HCT116 (cell line): ENCODE measurements at regions not wholly inside any gene's neighbourhood (a gene's known extent, or its start where the extent isn't known, plus 50 kb on each side); places are given as distances from the start of the nearest gene placed in this dataset.

Experiments used
- ATAC-seq: fragments of 200-7000 bp; cut with Tn5 transposase; 2 replicates; pipeline ENCODE4 v1.9.1; 2020; ENCODE audit warnings: mild to moderate bottlenecking, moderate library complexity
- BruUV-seq: library from RNA; stranded (reverse); fragments of 400-500 nt; replicated peaks from 2 replicates; lab custom pipeline; 2021; lab: Mats Ljungman, UMichigan
- CTCF ChIA-PET: fragments of 300-600 bp; sonication (Branson Sonifier 250); formaldehyde crosslinking; loops from one replicate; lab custom pipeline; 2021; ENCODE audit warnings: antibody characterized with exemption; lab: Charles Lee
- POLR2A ChIA-PET: fragments of 300-600, 350-600 bp; sonication (Branson Sonifier 250); formaldehyde crosslinking; loops from one replicate; lab custom pipeline; 2021; ENCODE audit warnings: antibody characterized with exemption; lab: Charles Lee
- RAD21 ChIA-PET, 2 experiments: fragments of 300-600 bp; sonication (Branson Sonifier 250); formaldehyde crosslinking; loops; one replicate each; lab custom pipeline; 2023; ENCODE audit warnings: low total read pairs in 2 of 2; ENCODE audit not compliant: uncharacterized antibody in 2 of 2, unreplicated experiment in 2 of 2, low non-redundant PET in 1 of 2; lab: Charles Lee
- DNase-seq: peaks from one replicate; pipeline ENCODE4 v3.0.0-alpha.2; 2010; ENCODE audit warnings: low read depth, low spot score
- H2AFZ ChIP-seq: fragments of 200-600 bp; shearing (Covaris generic), sonication (generic); 2 replicates; pipeline ENCODE4 v1.6.1; 2017; ENCODE audit warnings: low read depth, mixed run types, mixed read lengths, antibody characterized with exemption, low read length; ENCODE audit not compliant: poor library complexity, severe bottlenecking
- H3K27ac ChIP-seq: 2 replicates; pipeline ENCODE4 v1.5.1; 2012; ENCODE audit warnings: low read depth, low read length
- H3K27me3 ChIP-seq: fragments of 200-600 bp; sonication (generic); 2 replicates; pipeline ENCODE4 v1.6.1; 2016; ENCODE audit warnings: mixed run types, low read length, mixed read lengths; ENCODE audit not compliant: insufficient read depth
- H3K36me3 ChIP-seq, 2 experiments: fragments of 200-500 bp in 1 of 2; fragments of 200-600 bp in 1 of 2; sonication (Bioruptor generic) in 1 of 2; sonication (generic) in 1 of 2; 2 replicates each; pipeline versions ENCODE4 v1.5.1 to v1.6.1; 2014 to 2016; ENCODE audit warnings: low read length in 2 of 2, inconsistent platforms in 1 of 2, mixed read lengths in 1 of 2, mixed run types in 1 of 2; ENCODE audit not compliant: insufficient read depth in 2 of 2, control insufficient read depth in 1 of 2
- H3K4me1 ChIP-seq, 2 experiments: fragments of 200-600 bp in 1 of 2; sonication (generic) in 1 of 2; 2 replicates each; pipeline versions ENCODE4 v1.5.1 to v1.6.1; 2012 to 2017; ENCODE audit warnings: low read length in 2 of 2, inconsistent platforms in 1 of 2, mild to moderate bottlenecking in 1 of 2, mixed read lengths in 1 of 2, mixed run types in 1 of 2, moderate library complexity in 1 of 2; ENCODE audit not compliant: insufficient read depth in 2 of 2, control insufficient read depth in 1 of 2
- H3K4me2 ChIP-seq: fragments of 200-600 bp; sonication (generic); 2 replicates; pipeline ENCODE4 v1.6.1; 2017; ENCODE audit warnings: mixed run types, low read length, mixed read lengths
- H3K4me3 ChIP-seq, 2 experiments: fragments of 200-600 bp in 1 of 2; sonication (generic) in 1 of 2; replicated peaks in 1 of 2; 2 replicates each; pipeline ENCODE4 v1.5.1; 2011 to 2016; ENCODE audit warnings: low read length in 2 of 2, control low read depth in 1 of 2, low read depth in 1 of 2, mild to moderate bottlenecking in 1 of 2, mixed read lengths in 1 of 2, mixed run types in 1 of 2
- H3K79me2 ChIP-seq: fragments of 200-600 bp; sonication (generic); 2 replicates; pipeline ENCODE4 v1.6.1; 2017; ENCODE audit warnings: mild to moderate bottlenecking, mixed run types, low read length, moderate library complexity, mixed read lengths; ENCODE audit not compliant: insufficient read depth
- H3K9ac ChIP-seq: fragments of 200-600 bp; sonication (generic); 2 replicates; pipeline ENCODE4 v1.6.1; 2016; ENCODE audit warnings: low read length, mixed read lengths
- H3K9me2 ChIP-seq: fragments of 200-600 bp; sonication (generic), shearing (Covaris generic); 2 replicates; pipeline ENCODE4 v1.6.1; 2017; ENCODE audit warnings: mixed run types, mild to moderate bottlenecking, moderate library complexity; ENCODE audit not compliant: insufficient read depth
- H3K9me3 ChIP-seq, 2 experiments: fragments of 200-500 bp in 1 of 2; fragments of 200-600 bp in 1 of 2; sonication (Bioruptor generic) in 1 of 2; sonication (generic) in 1 of 2; 2 replicates each; pipeline ENCODE4 v1.6.1; 2014 to 2017; ENCODE audit warnings: low read length in 2 of 2, mixed read lengths in 2 of 2, inconsistent platforms in 1 of 2, low read depth in 1 of 2, mild to moderate bottlenecking in 1 of 2, mixed run types in 1 of 2, moderate library complexity in 1 of 2; ENCODE audit not compliant: control insufficient read depth in 1 of 2, insufficient read depth in 1 of 2
- H4K20me1 ChIP-seq: fragments of 200-600 bp; sonication (generic), shearing (Covaris generic); 2 replicates; pipeline ENCODE4 v1.6.1; 2017; ENCODE audit warnings: mixed run types, mild to moderate bottlenecking, moderate library complexity; ENCODE audit not compliant: insufficient read depth
- CBX3 ChIP-seq: IDR thresholded peaks from 2 replicates; pipeline ENCODE4 v1.6.1; 2012; ENCODE audit warnings: low read depth
- EGR1 ChIP-seq: IDR thresholded peaks from 2 replicates; pipeline ENCODE4 v1.6.1; 2012; ENCODE audit warnings: low read depth
- ELF1 ChIP-seq: IDR thresholded peaks from 2 replicates; pipeline ENCODE4 v1.6.1; 2012; ENCODE audit warnings: low read depth, borderline replicate concordance
- EZH2 ChIP-seq: fragments of 200-600 bp; sonication (generic); IDR thresholded peaks from 2 replicates; pipeline ENCODE4 v1.6.1; 2017; ENCODE audit warnings: antibody characterized with exemption, mixed run types
- EZH2phosphoT487 ChIP-seq: fragments of 200-600 bp; IDR thresholded peaks from 2 replicates; pipeline ENCODE4 v1.6.1; 2018; ENCODE audit warnings: antibody characterized with exemption, borderline replicate concordance
- FOSL1 ChIP-seq: IDR thresholded peaks from 2 replicates; pipeline ENCODE4 v1.6.1; 2012; ENCODE audit warnings: low read depth
- JUND ChIP-seq: IDR thresholded peaks from 2 replicates; pipeline ENCODE4 v1.6.1; 2012
- POLR2A ChIP-seq: IDR thresholded peaks from 2 replicates; pipeline ENCODE4 v1.7.0; 2011; ENCODE audit warnings: borderline replicate concordance; ENCODE audit not compliant: insufficient read depth, insufficient read length; ENCODE audit errors: extremely low read depth
- POLR2AphosphoS5 ChIP-seq: IDR thresholded peaks from 2 replicates; pipeline ENCODE4 v1.6.1; 2011; ENCODE audit warnings: mild to moderate bottlenecking, low read depth, low read length, moderate library complexity
- RAD21 ChIP-seq: IDR thresholded peaks from 2 replicates; pipeline ENCODE4 v1.6.1; 2012; ENCODE audit warnings: low read depth, mild to moderate bottlenecking
- SIN3A ChIP-seq: IDR thresholded peaks from 2 replicates; pipeline ENCODE4 v1.6.1; 2012; ENCODE audit warnings: low read depth
- SP1 ChIP-seq: IDR thresholded peaks from 2 replicates; pipeline ENCODE4 v1.6.1; 2012; ENCODE audit warnings: low read depth
- SRF ChIP-seq: IDR thresholded peaks from 2 replicates; pipeline ENCODE4 v1.6.1; 2012; ENCODE audit warnings: low read depth
- TCF7L2 ChIP-seq: IDR thresholded peaks from 2 replicates; pipeline ENCODE4 v1.7.0; 2011; ENCODE audit warnings: borderline replicate concordance, inconsistent platforms; ENCODE audit not compliant: insufficient read depth, insufficient read length; ENCODE audit errors: extremely low read depth
- ZFX ChIP-seq: fragments of 450-650 bp; IDR thresholded peaks from 2 replicates; pipeline ENCODE4 v1.6.1; 2017
- ZNF274 ChIP-seq: fragments of 200-500 bp; sonication (Bioruptor generic); IDR thresholded peaks from 2 replicates; pipeline ENCODE4 v1.6.1; 2014; ENCODE audit warnings: mild to moderate bottlenecking, low read depth, low read length, inconsistent platforms
- intact Hi-C: fragments of 100-400 bp; cut with micrococcal nuclease; formaldehyde crosslinking; loops from 2 replicates; pipeline ENCODE4 v1.10.0; 2022
- TF ChIP-seq, protein P1 (sequence below): IDR thresholded peaks from 2 replicates; pipeline ENCODE4 v1.6.1; 2012; ENCODE audit warnings: low read depth
- TF ChIP-seq, protein P2 (sequence below): IDR thresholded peaks from 2 replicates; pipeline ENCODE4 v1.6.1; 2011; ENCODE audit warnings: mild to moderate bottlenecking, low read length, moderate library complexity; ENCODE audit not compliant: insufficient replicate concordance; ENCODE audit errors: extremely low read depth
- TF ChIP-seq, protein P3 (sequence below): IDR thresholded peaks from 2 replicates; pipeline ENCODE4 v1.6.1; 2012

DNA sequence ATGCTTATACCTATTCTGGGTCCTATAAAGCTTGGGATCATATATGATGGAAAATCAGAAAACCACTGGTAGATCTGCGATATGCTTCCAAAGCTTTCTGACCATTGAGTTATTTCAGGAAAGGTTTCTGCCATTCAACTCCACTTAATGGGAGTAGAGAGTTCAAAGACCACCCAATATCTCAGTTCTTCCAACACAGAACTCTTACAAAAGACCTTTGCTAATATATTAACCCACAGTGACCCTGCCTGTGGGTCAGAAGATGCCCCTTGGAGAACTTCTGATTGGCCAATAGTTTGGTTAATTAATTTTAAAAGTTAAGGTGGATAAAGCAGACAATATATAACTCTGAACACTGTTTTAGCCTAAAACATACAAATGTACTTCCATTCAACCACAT lies 213.0 kb downstream of the IPO8 start:
- Histone ChIP-seq H3K4me1 (no peaks in the 10 kb centered on the region), H3K79me2 (no peaks in the 10 kb centered on the region), H3K9me3 (no peaks in the 10 kb centered on the region), H3K9me2 (no peaks in the 10 kb centered on the region), H4K20me1 (no peaks in the 10 kb centered on the region), H2AFZ (no peak overlapping the region), H3K27me3 (no peaks in the 10 kb centered on the region), H3K9ac (no peak overlapping the region), H3K36me3 (no peaks in the 10 kb centered on the region), H3K4me2 (no peak overlapping the region), H3K27ac (no peak overlapping the region), H3K4me3 (no peak overlapping the region)
- CTCF ChIA-PET, result interaction anchor here (1.4 kb wide), 1 partner anchor 25 kb away, joined by 4 read pairs; no protein-coding TSS in a partner anchor
- DNase-seq (no peak), ATAC-seq (no peak)
- intact Hi-C loops, result no loop called here
- TF ChIP-seq EZH2 (no peak), ELF1 (no peak), EZH2phosphoT487 (no peak), RAD21 (no peak), SRF (no peak), CBX3 (no peak), ZFX (no peak), POLR2AphosphoS5 (no peak), SIN3A (no peak), EGR1 (no peak), SP1 (no peak), TCF7L2 (no peak), JUND (no peak), POLR2A (no peak), FOSL1 (no peak), ZNF274 (no peak)
- TF ChIP-seq, protein P1, sequence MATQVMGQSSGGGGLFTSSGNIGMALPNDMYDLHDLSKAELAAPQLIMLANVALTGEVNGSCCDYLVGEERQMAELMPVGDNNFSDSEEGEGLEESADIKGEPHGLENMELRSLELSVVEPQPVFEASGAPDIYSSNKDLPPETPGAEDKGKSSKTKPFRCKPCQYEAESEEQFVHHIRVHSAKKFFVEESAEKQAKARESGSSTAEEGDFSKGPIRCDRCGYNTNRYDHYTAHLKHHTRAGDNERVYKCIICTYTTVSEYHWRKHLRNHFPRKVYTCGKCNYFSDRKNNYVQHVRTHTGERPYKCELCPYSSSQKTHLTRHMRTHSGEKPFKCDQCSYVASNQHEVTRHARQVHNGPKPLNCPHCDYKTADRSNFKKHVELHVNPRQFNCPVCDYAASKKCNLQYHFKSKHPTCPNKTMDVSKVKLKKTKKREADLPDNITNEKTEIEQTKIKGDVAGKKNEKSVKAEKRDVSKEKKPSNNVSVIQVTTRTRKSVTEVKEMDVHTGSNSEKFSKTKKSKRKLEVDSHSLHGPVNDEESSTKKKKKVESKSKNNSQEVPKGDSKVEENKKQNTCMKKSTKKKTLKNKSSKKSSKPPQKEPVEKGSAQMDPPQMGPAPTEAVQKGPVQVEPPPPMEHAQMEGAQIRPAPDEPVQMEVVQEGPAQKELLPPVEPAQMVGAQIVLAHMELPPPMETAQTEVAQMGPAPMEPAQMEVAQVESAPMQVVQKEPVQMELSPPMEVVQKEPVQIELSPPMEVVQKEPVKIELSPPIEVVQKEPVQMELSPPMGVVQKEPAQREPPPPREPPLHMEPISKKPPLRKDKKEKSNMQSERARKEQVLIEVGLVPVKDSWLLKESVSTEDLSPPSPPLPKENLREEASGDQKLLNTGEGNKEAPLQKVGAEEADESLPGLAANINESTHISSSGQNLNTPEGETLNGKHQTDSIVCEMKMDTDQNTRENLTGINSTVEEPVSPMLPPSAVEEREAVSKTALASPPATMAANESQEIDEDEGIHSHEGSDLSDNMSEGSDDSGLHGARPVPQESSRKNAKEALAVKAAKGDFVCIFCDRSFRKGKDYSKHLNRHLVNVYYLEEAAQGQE, result no peak
- TF ChIP-seq, protein P2, sequence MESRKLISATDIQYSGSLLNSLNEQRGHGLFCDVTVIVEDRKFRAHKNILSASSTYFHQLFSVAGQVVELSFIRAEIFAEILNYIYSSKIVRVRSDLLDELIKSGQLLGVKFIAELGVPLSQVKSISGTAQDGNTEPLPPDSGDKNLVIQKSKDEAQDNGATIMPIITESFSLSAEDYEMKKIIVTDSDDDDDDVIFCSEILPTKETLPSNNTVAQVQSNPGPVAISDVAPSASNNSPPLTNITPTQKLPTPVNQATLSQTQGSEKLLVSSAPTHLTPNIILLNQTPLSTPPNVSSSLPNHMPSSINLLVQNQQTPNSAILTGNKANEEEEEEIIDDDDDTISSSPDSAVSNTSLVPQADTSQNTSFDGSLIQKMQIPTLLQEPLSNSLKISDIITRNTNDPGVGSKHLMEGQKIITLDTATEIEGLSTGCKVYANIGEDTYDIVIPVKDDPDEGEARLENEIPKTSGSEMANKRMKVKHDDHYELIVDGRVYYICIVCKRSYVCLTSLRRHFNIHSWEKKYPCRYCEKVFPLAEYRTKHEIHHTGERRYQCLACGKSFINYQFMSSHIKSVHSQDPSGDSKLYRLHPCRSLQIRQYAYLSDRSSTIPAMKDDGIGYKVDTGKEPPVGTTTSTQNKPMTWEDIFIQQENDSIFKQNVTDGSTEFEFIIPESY, result no peak
- TF ChIP-seq, protein P3, sequence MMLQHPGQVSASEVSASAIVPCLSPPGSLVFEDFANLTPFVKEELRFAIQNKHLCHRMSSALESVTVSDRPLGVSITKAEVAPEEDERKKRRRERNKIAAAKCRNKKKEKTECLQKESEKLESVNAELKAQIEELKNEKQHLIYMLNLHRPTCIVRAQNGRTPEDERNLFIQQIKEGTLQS, result no peak
- RAD21 ChIA-PET, result no interaction called here
- POLR2A ChIA-PET, result no interaction called here
- no TSS peak for BruUV-seq
